HepG2 (cell line): ENCODE measurements at regions not wholly inside any gene's neighbourhood (a gene's known extent, or its start where the extent isn't known, plus 50 kb on each side); places are given as distances from the start of the nearest gene placed in this dataset.

Experiments
- ATAC-seq: fragments of 200-7000 bp; cut with Tn5 transposase; 3 replicates; pipeline ENCODE4 v1.9.1; 2020; ENCODE audit warnings: mild to moderate bottlenecking, moderate library complexity
- BruUV-seq: library from RNA; stranded (reverse); fragments of 400-500 nt; replicated peaks from 2 replicates; lab custom pipeline; 2021; lab: Mats Ljungman, UMichigan
- CTCF ChIA-PET: fragments of 300-600 bp; formaldehyde crosslinking; extraction: SDS; loops from one replicate; lab custom pipeline; 2021; ENCODE audit warnings: low total read pairs, inconsistent platforms, low intra/inter-chr PET ratio; lab: Yijun Ruan, JAX
- POLR2A ChIA-PET: fragments of 350-600 bp; sonication (Branson Sonifier 250); formaldehyde crosslinking; loops from one replicate; lab custom pipeline; 2020; ENCODE audit warnings: antibody characterized with exemption, inconsistent platforms; lab: Yijun Ruan, JAX
- DNase-seq: peaks from one replicate; pipeline ENCODE4 v3.0.0-alpha.2; 2015; ENCODE audit warnings: low spot score
- FAIRE-seq: peaks from 3 replicates; lab custom pipeline; 2011; peaks lifted over from hg19 to GRCh38; lab: Jason Lieb, UNC
- H2AFZ ChIP-seq: one replicate; pipeline ENCODE4 v1.6.1; 2011; ENCODE audit warnings: low read length, inconsistent platforms
- H3K27ac ChIP-seq: fragments of 300-600 bp; 3 replicates; pipeline ENCODE4 v1.8.0; 2011; ENCODE audit warnings: mixed run types, mild to moderate bottlenecking, mixed read lengths, low read length, inconsistent platforms; ENCODE audit not compliant: insufficient read depth; ENCODE audit errors: extremely low read length
- H3K27me3 ChIP-seq, 2 experiments: fragments of 200-600 bp in 1 of 2; 2 replicates in 1 of 2; 3 replicates in 1 of 2; pipeline versions ENCODE4 v1.6.0 to v1.8.0; 2011; ENCODE audit warnings: low read length in 2 of 2, mild to moderate bottlenecking in 2 of 2, moderate library complexity in 2 of 2, inconsistent platforms in 1 of 2; ENCODE audit not compliant: insufficient read depth in 2 of 2, control insufficient read depth in 1 of 2
- H3K36me3 ChIP-seq, 2 experiments: fragments of 200-600 bp in 1 of 2; replicated peaks in 1 of 2; 2 replicates in 1 of 2; 3 replicates in 1 of 2; pipeline versions ENCODE4 v1.5.1 to v1.8.0; 2011; ENCODE audit warnings: low read length in 2 of 2, inconsistent platforms in 1 of 2; ENCODE audit not compliant: insufficient read depth in 2 of 2, control insufficient read depth in 1 of 2
- H3K4me1 ChIP-seq: 2 replicates; pipeline ENCODE4 v1.5.1; 2012; ENCODE audit warnings: low read length, inconsistent platforms; ENCODE audit not compliant: insufficient read depth
- H3K4me2 ChIP-seq: 2 replicates; pipeline ENCODE4 v1.6.0; 2011; ENCODE audit warnings: low read depth, low read length, inconsistent platforms
- H3K4me3 ChIP-seq, 3 experiments: fragments of 200-600 bp in 1 of 3; sonication (generic), shearing (Covaris generic) in 1 of 3; replicated peaks in 1 of 3; 2 replicates each; pipeline ENCODE4 v1.5.1; 2011 to 2016; ENCODE audit warnings: low read length in 3 of 3, inconsistent platforms in 2 of 3, low read depth in 2 of 3, mild to moderate bottlenecking in 2 of 3, control low read depth in 1 of 3, mixed read lengths in 1 of 3; ENCODE audit not compliant: insufficient read depth in 1 of 3
- H3K79me2 ChIP-seq: one replicate; pipeline ENCODE4 v1.6.1; 2011; ENCODE audit warnings: low read length, inconsistent platforms; ENCODE audit not compliant: insufficient read depth
- H3K9ac ChIP-seq: 2 replicates; pipeline ENCODE4 v1.6.0; 2011; ENCODE audit warnings: mild to moderate bottlenecking, low read depth, low read length, inconsistent platforms; ENCODE audit not compliant: insufficient read depth
- H3K9me3 ChIP-seq: 2 replicates; pipeline ENCODE4 v1.5.1; 2012; ENCODE audit warnings: mild to moderate bottlenecking, low read length
- H4K20me1 ChIP-seq: 2 replicates; pipeline ENCODE4 v1.6.0; 2011; ENCODE audit warnings: inconsistent platforms, mild to moderate bottlenecking, low read length, moderate library complexity; ENCODE audit not compliant: insufficient read depth
- ARID5B ChIP-seq: IDR thresholded peaks from 2 replicates; pipeline ENCODE4 v1.4.0; 2020; ENCODE audit warnings: mild to moderate bottlenecking, missing genetic modification reagents
- CAMTA2 ChIP-seq: sonication (generic); formaldehyde crosslinking; IDR thresholded peaks from 2 replicates; pipeline ENCODE4 v1.4.0; 2020; ENCODE audit warnings: mild to moderate bottlenecking, missing genetic modification reagents, borderline replicate concordance
- CC2D1A ChIP-seq: sonication (generic); formaldehyde crosslinking; IDR thresholded peaks from 2 replicates; pipeline ENCODE4 v1.8.1; 2023; ENCODE audit warnings: mild to moderate bottlenecking, missing genetic modification reagents
- CCDC6 ChIP-seq: sonication (generic); formaldehyde crosslinking; IDR thresholded peaks from 2 replicates; pipeline ENCODE4 v1.8.1; 2022; ENCODE audit warnings: mild to moderate bottlenecking, missing genetic modification reagents, moderate library complexity
- EED ChIP-seq: sonication (generic); formaldehyde crosslinking; IDR thresholded peaks from 2 replicates; pipeline ENCODE4 v1.5.0; 2020; ENCODE audit warnings: mild to moderate bottlenecking, missing genetic modification reagents
- GATAD2A ChIP-seq: IDR thresholded peaks from 2 replicates; pipeline ENCODE4 v1.6.1; 2016
- KMT2B ChIP-seq: IDR thresholded peaks from 2 replicates; pipeline ENCODE4 v1.6.1; 2016; ENCODE audit warnings: missing genetic modification reagents, missing compliant biosample characterization
- MBNL3 ChIP-seq: fragments of 250-450 bp; sonication (Bioruptor Pico); conservative IDR thresholded peaks from 2 replicates; pipeline ENCODE4 v1.8.0; 2022; ENCODE audit warnings: mild to moderate bottlenecking, inconsistent platforms
- MIXL1 ChIP-seq: IDR thresholded peaks from 2 replicates; pipeline ENCODE4 v1.6.1; 2016
- NFYC ChIP-seq: IDR thresholded peaks from 2 replicates; pipeline ENCODE4 v1.6.1; 2016; ENCODE audit warnings: missing genetic modification reagents, missing compliant biosample characterization
- RAD21 ChIP-seq: fragments of 450-650 bp; formaldehyde crosslinking; IDR thresholded peaks from 2 replicates; pipeline ENCODE4 v1.5.0; 2020; ENCODE audit warnings: mild to moderate bottlenecking
- RNF2 ChIP-seq: fragments of 450-650 bp; conservative IDR thresholded peaks from 2 replicates; pipeline ENCODE4 v1.6.1; 2016; ENCODE audit warnings: low read depth
- RNF219 ChIP-seq: sonication (generic); formaldehyde crosslinking; IDR thresholded peaks from 2 replicates; pipeline ENCODE4 v1.5.0; 2020; ENCODE audit warnings: mild to moderate bottlenecking, missing genetic modification reagents
- SMC3 ChIP-seq: IDR thresholded peaks from 2 replicates; pipeline ENCODE4 v1.6.1; 2011; ENCODE audit warnings: low read length, improper control_type of control experiment
- STAG1 ChIP-seq: sonication (generic); formaldehyde crosslinking; IDR thresholded peaks from 2 replicates; pipeline ENCODE4 v1.4.0; 2020; ENCODE audit warnings: missing genetic modification reagents
- ZNF253 ChIP-seq: sonication (generic); formaldehyde crosslinking; IDR thresholded peaks from 2 replicates; pipeline ENCODE4 v1.8.0; 2022; ENCODE audit warnings: mild to moderate bottlenecking, missing genetic modification reagents, borderline replicate concordance
- ZNF264 ChIP-seq: sonication (generic); formaldehyde crosslinking; IDR thresholded peaks from 2 replicates; pipeline ENCODE4 v1.4.0; 2020; ENCODE audit warnings: missing genetic modification reagents
- ZNF354B ChIP-seq: sonication (generic); formaldehyde crosslinking; IDR thresholded peaks from 2 replicates; pipeline ENCODE4 v1.8.0; 2022; ENCODE audit warnings: mild to moderate bottlenecking, missing genetic modification reagents
- ZNF543 ChIP-seq: sonication (generic); formaldehyde crosslinking; IDR thresholded peaks from 2 replicates; pipeline ENCODE4 v1.4.0; 2020; ENCODE audit warnings: mild to moderate bottlenecking, missing genetic modification reagents
- ZNF564 ChIP-seq: sonication (generic); formaldehyde crosslinking; IDR thresholded peaks from 2 replicates; pipeline ENCODE4 v1.8.1; 2023; ENCODE audit warnings: mild to moderate bottlenecking, missing genetic modification reagents
- ZNF737 ChIP-seq: sonication (generic); formaldehyde crosslinking; IDR thresholded peaks from 2 replicates; pipeline ENCODE4 v1.5.0; 2020; ENCODE audit warnings: missing genetic modification reagents, mild to moderate bottlenecking, borderline replicate concordance
- WGBS: methylation state at CpG from one replicate; pipeline ENCODE4 v1.1.6; 2017; ENCODE audit warnings: low lambda C conversion rate; 5-methylcytosine and 5-hydroxymethylcytosine counted together
- in situ Hi-C: cut with HindIII; loops from 2 replicates; pipeline ENCODE4 v1.10.0; 2017; ENCODE audit warnings: low pct_unique_long_range_greater_than_20kb; ENCODE audit not compliant: extremely low pct_ligation_motif_present
- intact Hi-C: fragments of 100-400 bp; cut with micrococcal nuclease; formaldehyde crosslinking; loops from one replicate; pipeline ENCODE4 v1.10.0; 2022; ENCODE audit not compliant: unreplicated experiment

- TF ChIP-seq ARID5B (CRISPR knock-in tag) (no peak), CAMTA2 (CRISPR knock-in tag) (no peak)
These were observed 229.1 kb upstream of the MAP2 start (continued) for GRCh38 chr2:209194717-209195116.

- intact Hi-C loops, result loop anchor here (1.0 kb wide), 3 partner anchors 551 to 813 kb away; no protein-coding TSS in a partner anchor
- POLR2A ChIA-PET, result no interaction called here
- WGBS, result 15% methylated on average over 9 of the region's 9 CpGs
- Histone ChIP-seq H3K4me1 (no peaks in the 10 kb centered on the region), H3K27ac (no peak overlapping the region), H3K4me3 (peak overlapping the region; percentile 25 to 54 (median 53); a peak in 5 of 6 replicates), H3K27me3 (no peaks in the 10 kb centered on the region), H2AFZ (peak overlapping the region; percentile 96), H3K9ac (peak overlapping the region; percentile 42; the same call in 1 of the 2 replicates), H3K79me2 (no peaks in the 10 kb centered on the region), H3K4me2 (peak overlapping the region; percentile 67), H3K9me3 (no peaks in the 10 kb centered on the region), H4K20me1 (no peaks in the 10 kb centered on the region), H3K36me3 (no peaks in the 10 kb centered on the region)
- DNase-seq, result peak; percentile 32
- FAIRE-seq, result peak; percentile 61
- ATAC-seq, result peak; percentile 82
- BruUV-seq, result no TSS peak
- in situ Hi-C loops, result loop anchor here (10.0 kb wide), 1 partner anchor 743 kb away; no protein-coding TSS in a partner anchor
- CTCF ChIA-PET, result interaction anchor here (1.6 kb wide), 1 partner anchor 742 kb away, joined by 19 read pairs; no protein-coding TSS in a partner anchor
- TF ChIP-seq CCDC6 (no peak), MIXL1 (CRISPR knock-in tag) (peak; percentile 58), RNF219 (CRISPR knock-in tag) (no peak), NFYC (peak; percentile 18; the same call in 1 of the 2 replicates), RNF2 (no peak), ZNF737 (no peak), GATAD2A (0 out of 2 replicates have a peak, but pooled peaks have one; percentile 24), STAG1 (peak; percentile 90), KMT2B (CRISPR knock-in tag) (no peak), CC2D1A (CRISPR knock-in tag) (no peak), ZNF543 (no peak), MBNL3 (CRISPR knock-in tag) (no peak), ZNF564 (CRISPR knock-in tag) (no peak), RAD21 (peak; percentile 72), EED (CRISPR knock-in tag) (no peak), ZNF354B (CRISPR knock-in tag) (no peak), ZNF264 (CRISPR knock-in tag) (no peak), SMC3 (peak; percentile 51; the same call in 1 of the 2 replicates), ZNF253 (no peak)
These were observed 215.6 kb upstream of the MAP2 start for GRCh38 chr2:209208211-209208610.
